Skeletal muscle tissue (tissue), 3 donors: ENCODE measurements at regions not wholly inside any gene's neighbourhood (a gene's known extent, or its start where the extent isn't known, plus 50 kb on each side); places are given as distances from the start of the nearest gene placed in this dataset.

Source experiments
- H3K27ac ChIP-seq: one replicate; pipeline ENCODE4 v1.7.0; 2013; ENCODE audit warnings: mild to moderate bottlenecking, low read depth, low read length, inconsistent platforms
- H3K27me3 ChIP-seq, 3 donors: one replicate each; pipeline ENCODE4 v1.7.0; 2013; ENCODE audit warnings: low read length in 3 of 3; ENCODE audit not compliant: control insufficient read depth in 3 of 3, insufficient read depth in 3 of 3
- H3K36me3 ChIP-seq, 3 donors: one replicate each; pipeline ENCODE4 v1.7.0; 2013; ENCODE audit warnings: low read length in 3 of 3; ENCODE audit not compliant: control insufficient read depth in 3 of 3, insufficient read depth in 3 of 3
- H3K4me1 ChIP-seq, 3 donors: one replicate each; pipeline ENCODE4 v1.7.0; 2013; ENCODE audit warnings: low read length in 3 of 3, mild to moderate bottlenecking in 3 of 3; ENCODE audit not compliant: control insufficient read depth in 3 of 3, insufficient read depth in 3 of 3
- H3K4me3 ChIP-seq, 3 donors: one replicate each; pipeline ENCODE4 v1.7.0; 2013; ENCODE audit warnings: low read length in 3 of 3
- H3K9ac ChIP-seq, 3 donors: one replicate each; pipeline ENCODE4 v1.7.0; 2013; ENCODE audit warnings: low read length in 3 of 3, mild to moderate bottlenecking in 3 of 3, moderate library complexity in 2 of 3, low read depth in 1 of 3
- H3K9me3 ChIP-seq, 3 donors: one replicate each; pipeline ENCODE4 v1.7.0; 2013; ENCODE audit warnings: low read length in 3 of 3; ENCODE audit not compliant: control insufficient read depth in 3 of 3
- donor health status: Osteomylitis.

- H3K4me1 ChIP-seq, result peaks cover 0 to 4% (median 0%) of the 10 kb centered on the region in 3 donors
- H3K9ac ChIP-seq, result no peak overlapping the region
- no peak overlapping the region for H3K27ac ChIP-seq
- no peaks in the 10 kb centered on the region for H3K36me3 ChIP-seq
- no peak overlapping the region for H3K4me3 ChIP-seq
- no peaks in the 10 kb centered on the region for H3K9me3 ChIP-seq
- no peaks in the 10 kb centered on the region for H3K27me3 ChIP-seq
Observed at GRCh38 chr2:180675170-180675569, 305.2 kb upstream of the UBE2E3 start.

- no peaks in the 10 kb centered on the region for H3K9me3 ChIP-seq
- H3K27ac ChIP-seq, result no peak overlapping the region
- H3K4me1 ChIP-seq, result peaks cover 0 to 4% (median 0%) of the 10 kb centered on the region in 3 donors
- no peaks in the 10 kb centered on the region for H3K27me3 ChIP-seq
- no peak overlapping the region for H3K4me3 ChIP-seq
- H3K36me3 ChIP-seq, result no peaks in the 10 kb centered on the region
- H3K9ac ChIP-seq, result no peak overlapping the region
Observed at GRCh38 chr2:180672377-180672776, 308.0 kb upstream of the UBE2E3 start.

GRCh38 chr2:180670302-180671003 is 310.0 kb upstream of the UBE2E3 start:
- Histone ChIP-seq H3K36me3 (no peaks in the 10 kb centered on the region), H3K27ac (no peak overlapping the region), H3K27me3 (no peaks in the 10 kb centered on the region), H3K9me3 (no peaks in the 10 kb centered on the region), H3K4me3 (no peak overlapping the region), H3K9ac (no peak overlapping the region), H3K4me1 (peaks cover 0 to 4% (median 0%) of the 10 kb centered on the region in 3 donors)

- Histone ChIP-seq H3K27me3 (no peaks in the 10 kb centered on the region), H3K36me3 (no peaks in the 10 kb centered on the region), H3K4me3 (no peak overlapping the region), H3K27ac (no peak overlapping the region), H3K4me1 (peaks cover 0 to 4% (median 0%) of the 10 kb centered on the region in 3 donors), H3K9ac (no peak overlapping the region), H3K9me3 (no peaks in the 10 kb centered on the region)
Observed at GRCh38 chr2:180669016-180669415, 311.4 kb upstream of the UBE2E3 start.

- Histone ChIP-seq H3K4me1 (peaks cover 0 to 2% (median 0%) of the 10 kb centered on the region in 3 donors), H3K27me3 (no peaks in the 10 kb centered on the region), H3K9ac (no peak overlapping the region), H3K9me3 (no peaks in the 10 kb centered on the region), H3K27ac (no peak overlapping the region), H3K4me3 (no peak overlapping the region), H3K36me3 (no peaks in the 10 kb centered on the region)
Observed at GRCh38 chr2:180664507-180664906, 315.9 kb upstream of the UBE2E3 start.

GRCh38 chr2:180662941-180663471 is 317.4 kb upstream of the UBE2E3 start:
- H3K4me3 ChIP-seq, result no peak overlapping the region
- no peaks in the 10 kb centered on the region for H3K9me3 ChIP-seq
- peaks cover 0 to 2% (median 0%) of the 10 kb centered on the region in 3 donors for H3K4me1 ChIP-seq
- H3K27me3 ChIP-seq, result no peaks in the 10 kb centered on the region
- H3K9ac ChIP-seq, result no peak overlapping the region
- no peak overlapping the region for H3K27ac ChIP-seq
- no peaks in the 10 kb centered on the region for H3K36me3 ChIP-seq

- Histone ChIP-seq H3K36me3 (no peaks in the 10 kb centered on the region), H3K9ac (no peak overlapping the region), H3K9me3 (no peaks in the 10 kb centered on the region), H3K27ac (no peak overlapping the region), H3K4me1 (peaks cover 0 to 2% (median 0%) of the 10 kb centered on the region in 3 donors), H3K27me3 (no peaks in the 10 kb centered on the region), H3K4me3 (no peak overlapping the region)
Observed at GRCh38 chr2:180662521-180662920, 317.9 kb upstream of the UBE2E3 start.

- H3K4me1 ChIP-seq, result peaks cover 0 to 2% (median 0%) of the 10 kb centered on the region in 3 donors
- H3K36me3 ChIP-seq, result no peaks in the 10 kb centered on the region
- no peak overlapping the region for H3K9ac ChIP-seq
- H3K27ac ChIP-seq, result no peak overlapping the region
- H3K9me3 ChIP-seq, result no peaks in the 10 kb centered on the region
- H3K4me3 ChIP-seq, result no peak overlapping the region
- H3K27me3 ChIP-seq, result no peaks in the 10 kb centered on the region
Observed at GRCh38 chr2:180661686-180662030, 318.7 kb upstream of the UBE2E3 start.

GRCh38 chr2:180660881-180661685 is 319.3 kb upstream of the UBE2E3 start:
- no peak overlapping the region for H3K27ac ChIP-seq
- no peak overlapping the region for H3K4me3 ChIP-seq
- no peak overlapping the region for H3K9ac ChIP-seq
- no peaks in the 10 kb centered on the region for H3K27me3 ChIP-seq
- H3K36me3 ChIP-seq, result no peaks in the 10 kb centered on the region
- H3K9me3 ChIP-seq, result no peaks in the 10 kb centered on the region
- H3K4me1 ChIP-seq, result peaks cover 0 to 2% (median 0%) of the 10 kb centered on the region in 3 donors

GRCh38 chr2:180660207-180660606 is 320.2 kb upstream of the UBE2E3 start:
- Histone ChIP-seq H3K36me3 (no peaks in the 10 kb centered on the region), H3K27me3 (no peaks in the 10 kb centered on the region), H3K4me1 (peaks cover 0 to 2% (median 0%) of the 10 kb centered on the region in 3 donors), H3K9me3 (no peaks in the 10 kb centered on the region), H3K27ac (no peak overlapping the region), H3K9ac (no peak overlapping the region), H3K4me3 (no peak overlapping the region)
